ENCODE measurements at regions not wholly inside any gene's neighbourhood (a gene's known extent, or its start where the extent isn't known, plus 50 kb on each side); places are given as distances from the start of the nearest gene placed in this dataset.

GRCh38 chr9:87443461-87443860 lies 54.2 kb upstream of the DAPK1 start:
- TF ChIP-seq CTCF (IDR thresholded peaks at IDR 0.05; ENCODE audit: control insufficient read depth, extremely low read depth, insufficient read depth): no peak
- DNase-seq (ENCODE audit: low read depth): no peak
- no peak overlapping the region for H3K4me3 ChIP-seq (ENCODE audit: low read depth, low read length)

DNA sequence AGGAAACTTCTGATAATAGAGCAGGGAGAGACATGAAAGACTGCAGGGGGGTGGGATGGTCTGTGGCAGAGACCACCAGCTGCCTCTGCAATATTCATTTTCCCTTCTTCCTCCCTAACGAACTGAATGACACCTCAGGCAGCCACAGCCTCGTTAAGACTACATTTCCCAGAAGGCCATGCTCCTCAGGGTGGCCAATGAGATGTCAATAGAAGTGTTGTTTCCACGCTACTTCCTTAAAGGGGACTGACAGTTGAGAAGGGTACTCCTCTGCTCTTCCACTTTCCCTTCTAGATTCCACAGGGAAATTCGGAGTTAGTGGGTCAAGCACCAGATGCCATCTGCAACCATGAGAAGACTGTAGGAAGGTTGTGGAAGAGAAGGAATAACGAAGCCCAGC lies 52.0 kb upstream of the DAPK1 start:
- no peak overlapping the region for H3K4me3 ChIP-seq (ENCODE audit: low read depth, low read length)
- no peak for TF ChIP-seq CTCF (IDR thresholded peaks at IDR 0.05; ENCODE audit: control insufficient read depth, extremely low read depth, insufficient read depth)
- no peak for DNase-seq (ENCODE audit: low read depth)

GRCh38 chr9:87446527-87446926 lies 51.1 kb upstream of the DAPK1 start:
- DNase-seq (ENCODE audit: low read depth): no peak
- TF ChIP-seq CTCF (IDR thresholded peaks at IDR 0.05; ENCODE audit: control insufficient read depth, extremely low read depth, insufficient read depth): no peak
- H3K4me3 ChIP-seq (ENCODE audit: low read depth, low read length): no peak overlapping the region

- TF ChIP-seq CTCF (IDR thresholded peaks at IDR 0.05; ENCODE audit: control insufficient read depth, extremely low read depth, insufficient read depth): no peak
- no peak overlapping the region for H3K4me3 ChIP-seq (ENCODE audit: low read depth, low read length)
- no peak for DNase-seq (ENCODE audit: low read depth)
Measured at GRCh38 chr9:87447547-87448432, 49.9 kb upstream of the DAPK1 start.
